ENCODE measurements at regions not wholly inside any gene's neighbourhood (a gene's known extent, or its start where the extent isn't known, plus 50 kb on each side); places are given as distances from the start of the nearest gene placed in this dataset.

DNA sequence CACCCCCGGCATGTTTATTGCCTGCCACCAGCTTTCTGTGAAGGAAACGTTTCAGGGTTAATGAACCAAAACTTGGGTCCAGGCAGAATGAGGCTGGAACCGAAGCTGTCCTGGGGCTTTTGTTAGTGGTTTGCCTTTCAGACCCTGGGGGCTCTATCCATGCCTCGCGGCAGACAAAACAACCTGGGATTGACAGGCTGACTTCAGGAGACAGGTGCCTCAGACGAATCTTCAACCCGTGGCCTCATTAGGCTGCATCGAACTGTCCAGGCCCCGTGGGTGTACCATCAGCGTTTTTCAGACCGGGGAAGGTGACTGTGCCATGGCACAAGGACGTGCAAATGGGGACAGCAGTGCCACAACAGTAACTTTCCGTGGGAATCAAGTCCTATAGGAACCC is 259.3 kb upstream of the SHH start:
- Histone ChIP-seq H3K4me1 (no peaks in the 10 kb centered on the region), H3K9me3 (no peaks in the 10 kb centered on the region), H3K36me3 (no peaks in the 10 kb centered on the region), H3K4me3 (ENCODE audit: low read depth, low read length) (no peak overlapping the region), H3K27me3 (peaks cover 8% of the 10 kb centered on the region)
- TF ChIP-seq, protein P1, sequence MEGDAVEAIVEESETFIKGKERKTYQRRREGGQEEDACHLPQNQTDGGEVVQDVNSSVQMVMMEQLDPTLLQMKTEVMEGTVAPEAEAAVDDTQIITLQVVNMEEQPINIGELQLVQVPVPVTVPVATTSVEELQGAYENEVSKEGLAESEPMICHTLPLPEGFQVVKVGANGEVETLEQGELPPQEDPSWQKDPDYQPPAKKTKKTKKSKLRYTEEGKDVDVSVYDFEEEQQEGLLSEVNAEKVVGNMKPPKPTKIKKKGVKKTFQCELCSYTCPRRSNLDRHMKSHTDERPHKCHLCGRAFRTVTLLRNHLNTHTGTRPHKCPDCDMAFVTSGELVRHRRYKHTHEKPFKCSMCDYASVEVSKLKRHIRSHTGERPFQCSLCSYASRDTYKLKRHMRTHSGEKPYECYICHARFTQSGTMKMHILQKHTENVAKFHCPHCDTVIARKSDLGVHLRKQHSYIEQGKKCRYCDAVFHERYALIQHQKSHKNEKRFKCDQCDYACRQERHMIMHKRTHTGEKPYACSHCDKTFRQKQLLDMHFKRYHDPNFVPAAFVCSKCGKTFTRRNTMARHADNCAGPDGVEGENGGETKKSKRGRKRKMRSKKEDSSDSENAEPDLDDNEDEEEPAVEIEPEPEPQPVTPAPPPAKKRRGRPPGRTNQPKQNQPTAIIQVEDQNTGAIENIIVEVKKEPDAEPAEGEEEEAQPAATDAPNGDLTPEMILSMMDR (IDR thresholded peaks at IDR 0.05; ENCODE audit: low read depth, low read length) = no peak
- no peak for DNase-seq

DNA sequence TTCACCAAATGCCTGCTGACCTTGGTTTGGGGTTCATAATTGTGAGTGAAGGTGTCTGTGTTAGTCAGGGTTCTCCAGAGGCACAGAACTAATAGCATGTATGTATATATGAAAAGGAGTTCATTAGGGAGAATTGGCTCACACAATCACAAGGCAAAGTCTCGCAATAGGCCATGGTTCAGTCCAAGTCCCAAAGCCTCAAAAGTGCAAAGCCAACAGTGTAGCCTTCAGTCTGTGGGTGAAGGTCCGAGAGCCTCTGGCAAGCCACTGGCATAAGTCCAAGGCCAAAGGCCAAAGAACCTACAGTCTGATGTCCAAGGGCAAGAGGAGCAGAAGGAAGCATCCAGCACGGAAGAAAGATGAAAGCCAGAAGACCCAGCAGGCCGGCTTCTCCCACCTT is 257.6 kb upstream of the SHH start:
- no peaks in the 10 kb centered on the region for H3K9me3 ChIP-seq
- no peaks in the 10 kb centered on the region for H3K36me3 ChIP-seq
- H3K4me3 ChIP-seq (ENCODE audit: low read depth, low read length) = no peak overlapping the region
- TF ChIP-seq, protein P1 (IDR thresholded peaks at IDR 0.05; ENCODE audit: low read depth, low read length) = no peak
- no peaks in the 10 kb centered on the region for H3K4me1 ChIP-seq
- H3K27me3 ChIP-seq = peaks cover 18% of the 10 kb centered on the region
- DNase-seq = no peak

DNA sequence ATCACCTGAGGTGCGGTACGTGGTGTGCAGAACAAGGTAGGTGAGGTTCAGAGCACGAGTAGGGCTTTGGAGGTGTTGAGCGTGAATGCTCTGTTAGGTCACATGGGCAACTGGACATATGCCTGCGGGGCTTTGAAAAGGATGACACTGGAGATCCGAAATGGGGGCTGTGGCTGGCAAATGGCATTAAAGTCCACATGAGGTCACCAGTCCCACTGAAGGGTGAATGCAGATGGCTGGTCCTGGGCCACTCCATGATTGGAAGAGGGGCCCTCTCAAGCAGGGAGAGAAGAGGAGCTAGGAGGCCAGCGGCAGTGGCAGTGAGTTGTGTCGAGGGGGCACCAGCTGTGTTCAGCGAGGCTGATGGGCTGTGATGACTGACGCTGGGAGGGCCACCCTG is 254.9 kb upstream of the SHH start:
- Histone ChIP-seq H3K9me3 (no peaks in the 10 kb centered on the region), H3K27me3 (peaks cover 20% of the 10 kb centered on the region), H3K4me3 (ENCODE audit: low read depth, low read length) (no peak overlapping the region), H3K4me1 (no peaks in the 10 kb centered on the region), H3K36me3 (no peaks in the 10 kb centered on the region)
- TF ChIP-seq, protein P1 (IDR thresholded peaks at IDR 0.05; ENCODE audit: low read depth, low read length) = no peak
- no peak for DNase-seq

DNA sequence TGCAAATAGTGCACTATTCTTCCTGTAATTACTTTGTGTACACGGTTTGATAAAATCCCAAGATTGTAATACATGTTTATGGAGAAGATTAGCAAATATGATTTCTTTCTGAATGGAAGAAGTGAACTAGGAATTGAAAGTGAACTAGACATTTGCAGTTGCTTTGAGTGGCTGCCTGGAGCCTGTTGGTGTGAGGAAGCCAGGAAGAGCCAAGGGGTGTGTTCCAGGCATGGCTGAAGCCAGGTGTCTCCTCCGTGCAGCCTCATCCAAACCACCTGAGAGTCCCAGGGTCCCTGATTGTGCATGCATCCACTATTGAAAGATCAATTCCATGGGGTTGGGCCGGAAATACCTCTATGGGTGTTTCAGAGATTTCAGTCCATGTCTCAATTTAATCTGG is 253.1 kb upstream of the SHH start:
- H3K27me3 ChIP-seq = peaks cover 20% of the 10 kb centered on the region
- H3K36me3 ChIP-seq = no peaks in the 10 kb centered on the region
- peaks cover 7% of the 10 kb centered on the region; the same call in 1 of the 2 replicates for H3K9me3 ChIP-seq
- DNase-seq = no peak
- TF ChIP-seq, protein P1 (IDR thresholded peaks at IDR 0.05; ENCODE audit: low read depth, low read length) = no peak
- no peak overlapping the region for H3K4me3 ChIP-seq (ENCODE audit: low read depth, low read length)
- no peaks in the 10 kb centered on the region for H3K4me1 ChIP-seq

DNA sequence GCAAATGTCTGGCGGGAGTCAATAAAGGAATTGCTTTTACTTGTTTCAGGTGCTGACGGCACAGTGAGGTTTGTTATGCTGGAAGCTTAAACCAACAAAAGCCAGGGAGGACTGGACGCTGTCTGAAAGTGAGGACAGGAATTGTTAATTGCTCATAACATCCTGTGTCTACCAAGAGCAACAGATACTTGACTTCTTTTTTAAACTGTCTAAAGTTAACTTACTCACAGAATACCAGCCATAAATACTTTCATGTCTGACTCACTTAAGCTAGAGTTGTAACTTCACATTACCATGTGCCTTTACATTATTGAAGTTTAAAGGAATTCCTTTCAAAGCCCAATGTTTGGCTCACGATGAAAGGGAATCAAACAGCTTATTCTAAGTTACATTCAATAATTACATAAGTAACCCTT is 252.7 kb upstream of the SHH start:
- peaks cover 7% of the 10 kb centered on the region; the same call in 1 of the 2 replicates for H3K9me3 ChIP-seq
- TF ChIP-seq, protein P1 (IDR thresholded peaks at IDR 0.05; ENCODE audit: low read depth, low read length) = no peak
- DNase-seq = no peak

DNA sequence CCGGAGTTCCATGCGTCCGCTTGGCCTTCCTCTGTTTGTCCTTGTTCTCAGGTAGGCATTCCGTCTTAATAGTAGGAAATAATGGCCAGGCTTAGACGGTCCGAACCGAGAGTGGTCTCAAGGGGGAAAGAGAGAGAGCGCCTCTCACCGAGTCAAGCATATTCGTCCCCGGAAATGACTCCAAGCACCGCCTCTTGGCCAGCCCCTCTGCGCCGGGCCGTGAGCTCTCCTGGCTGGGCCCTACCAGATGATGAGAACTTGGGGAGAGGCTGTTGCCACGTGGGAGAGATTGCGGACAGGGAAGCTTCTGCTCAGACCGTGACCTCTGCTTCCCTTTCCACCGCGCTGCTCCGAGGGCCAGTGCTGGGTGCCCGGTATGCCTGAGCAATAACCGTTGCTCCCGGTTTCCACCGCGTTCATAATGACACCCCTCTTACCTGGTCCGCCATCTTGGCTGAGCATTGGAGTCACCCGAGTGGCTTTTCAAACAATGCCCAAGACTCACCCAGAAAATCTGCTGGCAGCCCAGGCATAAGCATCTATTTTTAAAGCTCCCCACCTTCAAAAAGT is 251.1 kb upstream of the SHH start:
- TF ChIP-seq, protein P1 (IDR thresholded peaks at IDR 0.05; ENCODE audit: low read depth, low read length) = no peak
- H3K27me3 ChIP-seq = peaks cover 25% of the 10 kb centered on the region

More for the DNA sequence above, 252.7 kb upstream of the SHH start:
- Histone ChIP-seq H3K27me3 (peaks cover 20% of the 10 kb centered on the region), H3K4me3 (ENCODE audit: low read depth, low read length) (no peak overlapping the region), H3K36me3 (no peaks in the 10 kb centered on the region), H3K4me1 (no peaks in the 10 kb centered on the region)

More for the DNA sequence above, 251.1 kb upstream of the SHH start:
- no peak for DNase-seq
- H3K36me3 ChIP-seq = no peaks in the 10 kb centered on the region
- no peaks in the 10 kb centered on the region for H3K4me1 ChIP-seq
- no peak overlapping the region for H3K4me3 ChIP-seq (ENCODE audit: low read depth, low read length)
- peaks cover 7% of the 10 kb centered on the region; the same call in 1 of the 2 replicates for H3K9me3 ChIP-seq
